ENCODE measurements at regions not wholly inside any gene's neighbourhood (a gene's known extent, or its start where the extent isn't known, plus 50 kb on each side); places are given as distances from the start of the nearest gene placed in this dataset.

DNA sequence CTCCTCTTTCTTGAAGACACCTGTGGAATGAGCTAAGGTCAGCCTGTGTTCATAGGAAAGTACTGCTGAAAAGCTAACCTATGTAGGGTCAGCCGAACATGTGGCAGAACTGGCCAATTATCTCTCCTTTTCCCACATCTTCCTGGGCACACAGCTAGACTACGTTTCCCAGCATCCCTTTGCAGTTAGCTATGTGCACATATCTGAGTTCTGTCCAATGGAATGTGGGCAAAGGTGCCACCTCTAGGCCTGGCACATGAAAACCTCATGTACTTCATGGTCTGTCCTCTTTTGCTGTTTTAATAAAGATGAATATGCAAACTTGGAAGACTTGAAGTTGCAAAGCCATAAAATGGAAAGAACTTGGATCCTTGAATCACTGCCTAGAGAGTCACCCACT, 352.6 kb downstream of the TNS1 start:
- TF ChIP-seq CTCF (IDR thresholded peaks at IDR 0.05; ENCODE audit: low read depth, low read length, poor library complexity, severe bottlenecking) (no peak), EZH2phosphoT487 (IDR thresholded peaks at IDR 0.05; ENCODE audit: borderline replicate concordance, low read length) (no peak)

Measured in DOHH2 (cell line).